RWPE2 (cell line): ENCODE measurements at regions not wholly inside any gene's neighbourhood (a gene's known extent, or its start where the extent isn't known, plus 50 kb on each side); places are given as distances from the start of the nearest gene placed in this dataset.
"Not testable (repeated sequence)": the region's sequence is repeated elsewhere in the genome, so short reads cannot be mapped to it uniquely, and the experiment has no call there.

ENCODE experiments used
- ATAC-seq: fragments of 200-7000 bp; cut with Tn5 transposase; 3 replicates; pipeline ENCODE4 v1.9.1; 2021; ENCODE audit warnings: low read depth
- DNase-seq: peaks from one replicate; pipeline ENCODE4 v3.0.0-alpha.2; 2020; ENCODE audit warnings: low spot score
- H3K27ac ChIP-seq: fragments of 450-650 bp; 2 replicates; pipeline ENCODE4 v1.5.1; 2017; ENCODE audit warnings: mild to moderate bottlenecking; ENCODE audit not compliant: poor library complexity, severe bottlenecking
- H3K27me3 ChIP-seq: fragments of 250-450 bp; sonication (Bioruptor Pico); 2 replicates; pipeline ENCODE4 v1.5.1; 2021; ENCODE audit warnings: mild to moderate bottlenecking, moderate library complexity; ENCODE audit not compliant: insufficient read depth, poor library complexity, severe bottlenecking
- H3K36me3 ChIP-seq: fragments of 250-450 bp; sonication (Bioruptor Pico); 2 replicates; pipeline ENCODE4 v1.5.1; 2020; ENCODE audit warnings: low read depth, mild to moderate bottlenecking, moderate library complexity
- H3K4me1 ChIP-seq: fragments of 250-450 bp; sonication (Bioruptor Pico); 2 replicates; pipeline ENCODE4 v1.5.1; 2021; ENCODE audit warnings: mild to moderate bottlenecking, moderate library complexity; ENCODE audit not compliant: insufficient read depth, poor library complexity, severe bottlenecking
- H3K4me3 ChIP-seq: fragments of 250-450 bp; sonication (Bioruptor Pico); 2 replicates; pipeline ENCODE4 v1.5.1; 2021; ENCODE audit warnings: mild to moderate bottlenecking, moderate library complexity; ENCODE audit not compliant: severe bottlenecking
- H3K9me3 ChIP-seq: fragments of 250-450 bp; sonication (Bioruptor Pico); 2 replicates; pipeline ENCODE4 v1.5.1; 2021; ENCODE audit warnings: mild to moderate bottlenecking, moderate library complexity; ENCODE audit not compliant: severe bottlenecking
- TF ChIP-seq, protein P1 (sequence below): fragments of 450-650 bp; IDR thresholded peaks from one replicate; pipeline ENCODE4 v1.5.1; 2017; ENCODE audit warnings: mild to moderate bottlenecking, moderate library complexity; ENCODE audit not compliant: poor library complexity, severe bottlenecking

DNA sequence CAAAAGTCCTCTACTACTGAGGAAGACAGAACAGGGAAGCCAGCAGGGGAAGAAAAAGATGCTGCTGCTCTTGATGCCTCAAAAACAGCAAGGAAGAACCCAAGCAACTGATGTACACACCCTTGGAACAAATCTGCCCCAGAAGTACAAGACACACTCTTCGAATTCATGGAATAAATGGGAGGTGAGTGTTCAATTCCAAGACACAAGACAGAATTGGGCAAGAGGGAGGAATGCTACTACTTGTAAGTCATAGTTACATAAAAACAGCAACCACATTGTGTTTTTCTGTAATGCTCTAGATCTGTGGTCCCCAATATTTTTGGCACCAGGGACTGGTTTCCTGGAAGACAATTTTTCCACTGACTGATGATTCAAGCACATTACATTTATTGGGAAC lies 58.0 kb upstream of the H2AZ1 start:
- H3K27ac ChIP-seq, result peak overlapping the region; percentile 66
- H3K4me3 ChIP-seq, result no peak overlapping the region
- H3K9me3 ChIP-seq, result no peaks in the 10 kb centered on the region
- H3K36me3 ChIP-seq, result no peaks in the 10 kb centered on the region
- H3K4me1 ChIP-seq, result peaks cover 14% of the 10 kb centered on the region
- no peaks in the 10 kb centered on the region for H3K27me3 ChIP-seq
- ATAC-seq (peak; percentile 84), DNase-seq (no peak)
- TF ChIP-seq, protein P1, sequence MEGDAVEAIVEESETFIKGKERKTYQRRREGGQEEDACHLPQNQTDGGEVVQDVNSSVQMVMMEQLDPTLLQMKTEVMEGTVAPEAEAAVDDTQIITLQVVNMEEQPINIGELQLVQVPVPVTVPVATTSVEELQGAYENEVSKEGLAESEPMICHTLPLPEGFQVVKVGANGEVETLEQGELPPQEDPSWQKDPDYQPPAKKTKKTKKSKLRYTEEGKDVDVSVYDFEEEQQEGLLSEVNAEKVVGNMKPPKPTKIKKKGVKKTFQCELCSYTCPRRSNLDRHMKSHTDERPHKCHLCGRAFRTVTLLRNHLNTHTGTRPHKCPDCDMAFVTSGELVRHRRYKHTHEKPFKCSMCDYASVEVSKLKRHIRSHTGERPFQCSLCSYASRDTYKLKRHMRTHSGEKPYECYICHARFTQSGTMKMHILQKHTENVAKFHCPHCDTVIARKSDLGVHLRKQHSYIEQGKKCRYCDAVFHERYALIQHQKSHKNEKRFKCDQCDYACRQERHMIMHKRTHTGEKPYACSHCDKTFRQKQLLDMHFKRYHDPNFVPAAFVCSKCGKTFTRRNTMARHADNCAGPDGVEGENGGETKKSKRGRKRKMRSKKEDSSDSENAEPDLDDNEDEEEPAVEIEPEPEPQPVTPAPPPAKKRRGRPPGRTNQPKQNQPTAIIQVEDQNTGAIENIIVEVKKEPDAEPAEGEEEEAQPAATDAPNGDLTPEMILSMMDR, result no peak

DNA sequence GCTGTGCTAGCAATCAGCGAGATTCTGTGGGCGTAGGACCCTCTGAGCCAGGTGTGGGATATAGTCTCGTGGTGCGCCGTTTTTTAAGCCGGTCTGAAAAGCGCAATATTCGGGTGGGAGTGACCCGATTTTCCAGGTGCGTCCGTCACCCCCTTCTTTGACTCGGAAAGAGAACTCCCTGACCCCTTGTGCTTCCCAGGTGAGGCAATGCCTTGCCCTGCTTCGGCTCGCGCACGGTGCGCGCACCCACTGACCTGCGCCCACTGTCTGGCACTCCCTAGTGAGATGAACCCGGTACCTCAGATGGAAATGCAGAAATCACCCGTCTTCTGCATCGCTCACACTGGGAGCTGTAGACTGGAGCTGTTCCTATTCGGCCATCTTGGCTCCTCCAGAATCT lies 56.1 kb upstream of the H2AZ1 start:
- DNase-seq, ATAC-seq, H3K27me3 ChIP-seq, H3K4me3 ChIP-seq, H3K36me3 ChIP-seq, H3K27ac ChIP-seq, H3K9me3 ChIP-seq: not testable (repeated sequence)
- H3K4me1 ChIP-seq, result peaks cover 14% of the 10 kb centered on the region
